Middle frontal gyrus (tissue), 1 donor: ENCODE measurements at regions not wholly inside any gene's neighbourhood (a gene's known extent, or its start where the extent isn't known, plus 50 kb on each side); places are given as distances from the start of the nearest gene placed in this dataset.

ENCODE experiments used
- DNase-seq: peaks from one replicate; pipeline ENCODE4 v3.0.0-alpha.2; 2015; ENCODE audit warnings: low spot score; ENCODE audit errors: extremely low spot score

DNA sequence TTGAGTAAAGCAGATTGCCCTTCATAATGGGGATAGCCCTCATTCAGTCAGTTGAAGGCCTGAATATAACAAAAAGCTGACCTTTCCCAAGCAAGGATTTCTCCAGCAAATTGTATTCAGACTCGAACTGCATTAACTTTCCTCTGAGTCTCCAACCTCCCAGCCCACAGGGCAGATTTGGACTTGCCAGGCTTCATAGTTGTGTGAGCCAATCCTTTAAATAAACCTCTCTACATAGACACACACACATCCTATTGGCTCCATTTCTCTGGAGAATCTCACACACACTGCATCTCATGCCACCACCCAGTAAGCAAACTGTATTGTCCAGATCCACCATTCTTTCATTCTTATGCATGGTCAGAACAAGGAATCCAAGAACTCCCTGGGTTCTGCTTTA, 225.1 kb downstream of the MPDZ start:
- DNase-seq: no peak
